NCI-H2081 treated with DMSO at 0.1 percent for 48 hours (cell line): ENCODE measurements at regions not wholly inside any gene's neighbourhood (a gene's known extent, or its start where the extent isn't known, plus 50 kb on each side); places are given as distances from the start of the nearest gene placed in this dataset.

Experiments
- DNase-seq: peaks from one replicate; lab custom pipeline; 2025; lab: John Stamatoyannopoulos, UW

- no peak for DNase-seq
Measured at GRCh38 chr1:9179463-9180110, 50.7 kb upstream of the GPR157 start.

- no peak for DNase-seq
Measured at GRCh38 chr1:9180111-9180819, 51.4 kb upstream of the GPR157 start.

GRCh38 chr1:9181176-9181906, 52.4 kb upstream of the GPR157 start:
- DNase-seq = peak; percentile 38

GRCh38 chr1:9181990-9182783, 52.4 kb upstream of the H6PD start:
- DNase-seq = no peak

- DNase-seq = no peak
Measured at GRCh38 chr1:9182784-9183257, 51.8 kb upstream of the H6PD start.

- no peak for DNase-seq
Measured at GRCh38 chr1:9183441-9183840, 51.1 kb upstream of the H6PD start.

GRCh38 chr1:9183898-9184297, 50.7 kb upstream of the H6PD start:
- DNase-seq = no peak

GRCh38 chr1:9184749-9185148, 49.8 kb upstream of the H6PD start:
- no peak for DNase-seq
